SU-DHL-6 (cell line): ENCODE measurements at regions not wholly inside any gene's neighbourhood (a gene's known extent, or its start where the extent isn't known, plus 50 kb on each side); places are given as distances from the start of the nearest gene placed in this dataset.

ENCODE experiments used
- EZH2phosphoT487 ChIP-seq: fragments of 200-600 bp; sonication (generic), shearing (Covaris generic); conservative IDR thresholded peaks from 2 replicates; pipeline ENCODE4 v1.6.1; 2018; ENCODE audit warnings: mild to moderate bottlenecking, antibody characterized with exemption, low read length, moderate library complexity, mixed read lengths
- TF ChIP-seq, protein P1 (sequence below): fragments of 200-600 bp; sonication (generic); IDR thresholded peaks from one replicate; pipeline ENCODE4 v1.5.1; 2017; ENCODE audit warnings: antibody characterized with exemption, mild to moderate bottlenecking, low read length, moderate library complexity; ENCODE audit not compliant: insufficient read depth, poor library complexity, severe bottlenecking

- no peak for TF ChIP-seq EZH2phosphoT487
- TF ChIP-seq, protein P1, sequence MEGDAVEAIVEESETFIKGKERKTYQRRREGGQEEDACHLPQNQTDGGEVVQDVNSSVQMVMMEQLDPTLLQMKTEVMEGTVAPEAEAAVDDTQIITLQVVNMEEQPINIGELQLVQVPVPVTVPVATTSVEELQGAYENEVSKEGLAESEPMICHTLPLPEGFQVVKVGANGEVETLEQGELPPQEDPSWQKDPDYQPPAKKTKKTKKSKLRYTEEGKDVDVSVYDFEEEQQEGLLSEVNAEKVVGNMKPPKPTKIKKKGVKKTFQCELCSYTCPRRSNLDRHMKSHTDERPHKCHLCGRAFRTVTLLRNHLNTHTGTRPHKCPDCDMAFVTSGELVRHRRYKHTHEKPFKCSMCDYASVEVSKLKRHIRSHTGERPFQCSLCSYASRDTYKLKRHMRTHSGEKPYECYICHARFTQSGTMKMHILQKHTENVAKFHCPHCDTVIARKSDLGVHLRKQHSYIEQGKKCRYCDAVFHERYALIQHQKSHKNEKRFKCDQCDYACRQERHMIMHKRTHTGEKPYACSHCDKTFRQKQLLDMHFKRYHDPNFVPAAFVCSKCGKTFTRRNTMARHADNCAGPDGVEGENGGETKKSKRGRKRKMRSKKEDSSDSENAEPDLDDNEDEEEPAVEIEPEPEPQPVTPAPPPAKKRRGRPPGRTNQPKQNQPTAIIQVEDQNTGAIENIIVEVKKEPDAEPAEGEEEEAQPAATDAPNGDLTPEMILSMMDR = no peak
Measured at GRCh38 chr11:36899800-36900199, 301.8 kb upstream of the RAG2 start.
